HG03354 (cell line): ENCODE measurements at regions not wholly inside any gene's neighbourhood (a gene's known extent, or its start where the extent isn't known, plus 50 kb on each side); places are given as distances from the start of the nearest gene placed in this dataset.
"Not testable (repeated sequence)": the region's sequence is repeated elsewhere in the genome, so short reads cannot be mapped to it uniquely, and the experiment has no call there.

ENCODE experiments used
- ATAC-seq: cut with Tn5 transposase; IDR thresholded peaks from one replicate; pipeline ENCODE4 v1.9.1; 2021; ENCODE audit warnings: mild to moderate bottlenecking; ENCODE audit not compliant: unreplicated experiment, poor library complexity, severe bottlenecking

- ATAC-seq = no peak
Observed at GRCh38 chr2:16222326-16222725, 282.0 kb downstream of the MYCN start.

DNA sequence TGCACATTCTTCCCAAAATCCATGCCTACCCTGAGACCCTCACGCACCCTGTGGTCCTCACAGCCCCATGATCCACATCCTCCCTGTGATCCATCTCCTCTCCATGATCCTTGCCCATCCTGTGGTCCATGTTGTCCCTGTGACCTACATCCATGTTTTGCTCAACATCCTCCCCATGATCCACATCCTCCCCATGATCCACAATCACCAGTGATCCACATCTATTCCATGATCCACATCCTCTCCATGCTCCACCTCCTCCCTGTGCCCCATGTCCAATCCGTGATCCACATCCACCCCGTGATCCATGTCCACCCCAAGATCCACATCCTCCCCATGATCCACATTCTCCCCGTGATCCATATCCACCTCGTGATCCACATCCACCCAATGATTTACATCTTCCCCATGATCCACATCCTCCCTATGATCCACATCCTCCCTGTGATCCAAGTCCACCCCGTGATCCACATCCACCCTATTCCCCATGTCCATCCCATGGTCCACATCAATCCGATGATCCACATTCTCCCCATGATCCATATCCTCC is 281.2 kb downstream of the MYCN start:
- no peak for ATAC-seq

GRCh38 chr2:16219292-16219975 is 279.1 kb downstream of the MYCN start:
- ATAC-seq = no peak

DNA sequence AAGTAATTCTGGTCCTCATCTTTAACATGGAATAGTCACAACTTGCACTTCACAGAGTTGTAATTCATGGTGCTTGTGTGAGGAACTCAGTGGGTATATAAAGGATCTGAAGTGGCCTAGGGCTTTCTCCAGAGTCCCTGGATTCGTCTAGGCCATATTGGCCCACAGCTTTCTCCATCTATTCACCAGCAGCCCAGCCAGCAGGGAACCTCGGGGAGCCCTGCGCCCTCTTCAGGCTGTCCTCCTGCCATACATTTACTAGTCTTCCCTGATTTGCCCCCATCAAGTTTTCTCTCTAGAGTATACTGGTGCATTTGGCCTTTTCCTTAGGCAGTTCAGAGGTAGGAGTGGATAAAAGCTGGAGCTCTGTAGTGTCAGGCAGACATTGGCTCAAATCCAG is 278.3 kb downstream of the MYCN start:
- ATAC-seq = no peak

- ATAC-seq = no peak
Observed at GRCh38 chr2:16218161-16218560, 277.8 kb downstream of the MYCN start.

DNA sequence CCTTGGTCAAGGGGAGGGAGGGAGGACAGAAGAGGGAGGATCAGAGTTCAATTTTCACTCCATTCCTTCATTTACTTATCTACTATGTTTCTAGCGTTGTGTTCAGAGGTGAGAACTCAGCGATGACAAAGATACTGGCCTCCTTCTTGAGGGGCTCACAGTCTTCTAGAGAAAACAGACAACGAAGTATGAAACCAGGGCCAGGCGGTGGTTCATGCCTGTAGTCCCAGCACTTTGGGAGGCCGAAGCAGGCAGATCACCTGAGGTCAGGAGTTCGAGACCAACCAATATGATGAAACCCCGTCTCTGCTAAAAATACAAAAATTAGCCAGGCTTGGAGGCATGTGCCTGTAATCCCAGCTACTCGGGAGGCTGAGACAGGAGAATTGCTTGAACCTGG is 277.4 kb downstream of the MYCN start:
- not testable (repeated sequence) for ATAC-seq

DNA sequence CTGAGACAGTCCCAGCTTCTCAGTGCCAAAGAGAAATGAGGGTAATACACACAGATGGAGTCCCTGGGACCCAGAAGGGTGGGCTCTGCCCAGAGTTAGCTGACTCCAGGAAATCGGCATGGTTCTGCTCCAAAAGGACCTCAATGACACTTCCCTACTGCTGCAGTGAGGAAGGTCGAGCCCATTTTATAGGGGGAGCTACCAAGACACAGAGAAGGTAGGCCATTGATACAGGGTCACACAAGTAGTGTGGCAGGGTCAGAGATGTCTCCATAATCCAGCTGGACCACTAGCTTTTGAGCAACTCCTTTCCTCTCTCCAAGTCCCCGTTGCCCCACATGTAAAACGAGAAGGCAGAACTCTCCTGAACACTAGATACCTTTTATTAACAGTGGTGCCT is 276.9 kb downstream of the MYCN start:
- ATAC-seq = no peak

DNA sequence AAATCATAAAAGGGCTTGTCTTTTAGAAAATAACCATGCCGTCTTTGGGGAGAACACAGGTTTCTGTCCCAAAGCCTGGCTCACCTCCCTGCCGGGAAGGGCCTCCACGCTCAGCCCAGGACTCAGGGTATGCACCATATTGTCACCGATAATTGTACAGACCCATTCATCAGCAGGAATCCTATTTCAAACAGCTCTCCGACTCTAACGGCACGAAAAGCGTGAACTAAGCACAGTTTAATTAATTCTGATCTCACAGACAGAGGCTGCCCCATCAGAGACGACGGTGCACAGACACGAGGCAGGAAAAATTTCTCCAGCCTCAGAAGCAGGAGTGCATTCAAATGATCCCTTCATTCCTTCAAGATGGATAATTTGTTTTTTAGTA is 276.2 kb downstream of the MYCN start:
- ATAC-seq = no peak

DNA sequence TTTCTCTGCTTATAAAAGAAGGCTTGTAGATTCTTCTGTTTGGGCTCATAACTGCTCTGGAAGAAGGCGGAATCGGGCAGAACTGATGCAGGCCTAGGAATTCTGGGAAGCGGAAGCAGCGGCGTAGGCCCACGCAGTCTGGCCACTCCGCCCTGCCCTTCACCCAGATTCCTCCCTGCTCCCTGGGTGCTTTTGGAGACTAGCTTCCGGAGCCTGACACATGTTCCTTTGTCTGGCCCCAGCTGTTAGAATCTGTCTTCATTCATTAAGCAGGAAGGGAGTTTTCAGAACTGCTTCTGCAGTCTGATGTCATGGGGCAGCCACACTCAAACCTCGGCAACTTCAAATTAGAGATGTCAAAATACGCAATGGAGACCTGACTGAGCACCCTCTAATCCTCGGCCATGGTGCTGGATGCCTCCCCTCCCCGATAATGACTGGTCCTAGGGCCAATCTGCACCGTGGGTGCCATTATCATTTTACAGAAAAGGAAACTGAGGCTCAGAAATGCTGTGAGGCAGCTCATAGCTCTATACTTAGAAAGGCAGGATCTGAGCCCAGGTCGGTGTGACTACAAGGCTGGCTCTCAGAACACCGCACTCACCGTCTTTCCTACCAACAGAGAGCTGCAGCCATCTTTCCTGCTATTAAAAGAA is 275.7 kb downstream of the MYCN start:
- ATAC-seq = no peak

GRCh38 chr2:16214861-16215260 is 274.5 kb downstream of the MYCN start:
- ATAC-seq = no peak

GRCh38 chr2:16214391-16214790 is 274.0 kb downstream of the MYCN start:
- no peak for ATAC-seq

- ATAC-seq = no peak
Observed at GRCh38 chr2:16212321-16212720, 272.0 kb downstream of the MYCN start.

DNA sequence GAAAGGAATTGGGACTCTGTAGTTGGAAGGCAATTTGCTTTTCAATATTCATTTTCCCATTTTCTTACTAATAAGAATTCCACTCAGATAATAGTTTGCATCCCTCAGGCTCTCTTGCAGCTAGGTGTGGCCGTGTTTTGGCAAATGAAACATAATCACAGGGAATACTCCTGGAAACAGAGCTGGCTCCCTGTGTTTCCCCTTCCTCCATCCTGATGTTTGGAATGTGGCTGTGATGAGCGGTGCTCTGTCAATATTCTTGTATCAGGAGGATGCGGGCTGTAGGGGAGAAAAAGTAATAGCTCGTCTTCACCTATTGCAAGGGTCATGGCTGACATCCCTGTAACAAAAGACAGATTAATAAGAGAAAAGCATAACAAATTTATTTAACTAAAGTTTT is 271.0 kb downstream of the MYCN start:
- no peak for ATAC-seq

- ATAC-seq = no peak
Observed at GRCh38 chr2:16210841-16211240, 270.5 kb downstream of the MYCN start.

DNA sequence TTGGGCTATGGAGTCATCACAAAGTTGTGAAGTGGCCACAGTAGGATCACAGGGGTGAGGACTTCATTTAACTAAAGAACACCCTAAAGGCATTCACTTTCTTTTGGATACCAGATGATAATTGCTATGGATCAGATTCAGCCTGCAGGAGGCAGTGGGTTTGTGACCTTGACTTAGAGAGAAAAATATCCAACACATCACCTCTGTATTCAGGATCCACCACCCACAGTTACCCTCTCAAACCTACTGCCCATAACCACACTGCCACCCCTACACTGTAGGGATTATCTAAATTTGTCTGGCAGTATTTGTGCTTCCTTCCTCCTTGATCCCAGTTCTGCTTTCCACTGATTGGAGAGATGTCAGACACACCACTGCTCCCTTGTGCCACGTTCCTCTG is 269.4 kb downstream of the MYCN start:
- no peak for ATAC-seq

GRCh38 chr2:16208921-16209320 is 268.6 kb downstream of the MYCN start:
- no peak for ATAC-seq

- ATAC-seq = no peak
Observed at GRCh38 chr2:16208241-16208797, 268.0 kb downstream of the MYCN start.

GRCh38 chr2:16207611-16208010 is 267.3 kb downstream of the MYCN start:
- no peak for ATAC-seq

GRCh38 chr2:16207151-16207550 is 266.8 kb downstream of the MYCN start:
- no peak for ATAC-seq

DNA sequence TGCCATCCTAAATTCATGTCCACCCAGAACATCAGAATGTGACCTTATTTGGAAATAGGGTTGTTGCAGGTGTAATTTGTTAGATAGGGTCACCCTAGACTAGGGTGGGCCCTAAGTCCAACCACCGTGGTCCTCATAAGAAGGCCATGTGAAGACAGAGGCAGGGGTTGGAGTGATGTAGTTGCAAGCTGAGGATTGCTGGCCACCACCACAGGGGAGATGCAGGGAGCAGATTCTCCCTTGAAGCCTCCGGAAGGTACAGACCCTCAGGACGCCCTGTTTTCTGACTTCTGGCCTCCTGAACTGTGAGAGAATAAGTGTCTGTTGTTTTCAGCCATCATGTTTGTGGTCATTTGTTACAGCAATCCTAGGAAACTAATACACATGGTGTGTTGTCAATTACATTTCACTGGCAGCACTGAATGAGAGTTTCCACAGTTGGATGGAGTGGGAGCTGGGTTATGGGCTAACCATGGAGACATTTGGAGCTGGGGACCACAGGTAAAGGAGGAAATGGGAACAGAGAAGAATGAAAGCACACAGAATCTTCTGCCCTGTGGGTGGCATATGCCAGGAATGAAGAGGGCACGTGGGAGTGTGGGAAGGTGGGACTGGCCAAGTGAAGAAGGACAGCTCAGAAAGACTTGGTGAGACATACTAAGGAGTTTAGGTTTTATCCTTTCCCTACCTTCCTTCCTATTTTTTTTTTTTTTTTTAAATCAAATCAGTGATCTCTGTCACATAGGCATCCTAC is 266.0 kb downstream of the MYCN start:
- ATAC-seq = no peak
